Activated CD4-positive, alpha-beta T cell treated with anti-CD3 and anti-CD28 coated beads for 48 hours (primary cell): ENCODE measurements at regions not wholly inside any gene's neighbourhood (a gene's known extent, or its start where the extent isn't known, plus 50 kb on each side); places are given as distances from the start of the nearest gene placed in this dataset.

Experiments used
- DNase-seq: peaks from one replicate; pipeline ENCODE4 v3.0.0-alpha.2; 2020

DNA sequence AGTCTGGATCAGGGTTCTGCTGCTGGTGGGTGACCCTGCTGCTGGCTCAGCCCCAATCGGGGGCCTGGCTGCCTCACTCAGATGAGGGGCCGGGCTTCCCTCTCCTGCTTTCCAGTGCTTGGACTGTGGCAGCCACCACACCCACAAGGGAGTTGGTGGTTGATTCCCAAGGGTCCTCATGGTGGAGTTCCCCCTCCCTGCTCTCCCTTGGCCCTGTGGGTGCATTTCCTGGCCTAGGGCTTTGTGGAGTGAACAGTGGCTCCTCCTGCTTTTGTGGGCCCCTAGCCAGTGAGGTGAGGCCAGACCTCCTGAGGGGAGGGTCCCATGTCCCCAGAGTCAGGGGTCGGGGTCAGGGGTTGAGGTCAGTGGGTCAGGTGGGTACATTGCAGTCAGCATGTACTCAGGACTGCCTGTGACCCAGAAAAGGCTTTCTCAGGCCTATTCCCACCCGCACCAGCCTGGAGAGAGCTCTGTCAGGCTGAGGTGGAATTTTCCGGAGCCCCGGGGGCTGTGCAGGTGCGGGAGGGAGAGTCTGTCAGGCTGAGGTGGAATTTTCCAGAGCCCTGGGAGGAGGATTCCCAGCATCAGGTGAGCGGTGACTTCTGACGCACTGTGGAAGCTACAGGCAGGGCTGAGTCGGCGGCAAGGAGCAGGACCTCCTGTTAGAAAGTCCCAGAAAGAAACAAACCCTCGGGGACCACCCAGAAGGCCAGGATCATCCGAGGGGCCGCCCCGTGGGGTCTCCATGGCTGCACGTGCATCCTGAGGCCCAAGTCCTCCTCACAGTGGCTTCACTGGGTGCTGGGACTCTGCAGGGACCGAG, 94.4 kb upstream of the INSIG1 start:
- no peak for DNase-seq

DNA sequence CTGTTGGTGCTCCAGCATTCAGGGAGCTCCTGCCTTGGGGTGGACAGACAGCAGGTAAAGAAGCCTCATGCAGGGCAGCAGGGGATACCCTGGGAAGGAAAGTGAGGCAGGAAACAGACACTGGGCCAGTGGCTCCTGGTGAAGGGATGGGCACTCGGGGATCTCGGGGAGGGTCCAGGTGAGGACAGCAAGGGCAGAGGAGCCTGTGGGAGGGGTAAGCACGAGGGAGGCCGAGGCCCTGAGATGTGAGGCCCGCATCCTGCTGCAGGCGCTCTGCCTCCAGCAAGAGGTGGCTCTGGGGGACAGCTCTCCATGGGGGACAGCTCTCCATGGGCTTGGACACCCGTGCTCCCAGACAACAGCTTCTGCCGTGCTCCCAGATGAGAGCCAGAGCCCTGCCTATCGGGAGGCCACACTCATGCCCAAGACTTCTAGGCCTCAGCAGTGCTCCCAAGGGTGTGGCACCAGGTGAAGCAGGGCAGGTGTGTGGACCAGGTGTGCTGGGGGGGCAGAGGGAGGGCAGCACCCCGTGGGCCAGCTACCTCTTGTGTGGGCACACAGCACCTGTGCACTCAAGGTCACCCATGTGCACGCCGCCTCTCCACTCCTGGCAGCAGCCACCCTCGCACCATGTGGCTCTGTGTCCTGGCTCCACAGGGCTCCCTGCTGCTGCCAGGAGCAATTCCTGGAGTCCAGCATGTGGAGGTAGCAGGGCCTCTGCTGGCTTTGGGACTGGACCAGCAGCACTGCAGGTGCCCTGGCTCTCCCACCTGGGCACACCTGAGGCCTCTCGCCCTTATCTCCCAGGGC, 93.6 kb upstream of the INSIG1 start:
- no peak for DNase-seq

DNA sequence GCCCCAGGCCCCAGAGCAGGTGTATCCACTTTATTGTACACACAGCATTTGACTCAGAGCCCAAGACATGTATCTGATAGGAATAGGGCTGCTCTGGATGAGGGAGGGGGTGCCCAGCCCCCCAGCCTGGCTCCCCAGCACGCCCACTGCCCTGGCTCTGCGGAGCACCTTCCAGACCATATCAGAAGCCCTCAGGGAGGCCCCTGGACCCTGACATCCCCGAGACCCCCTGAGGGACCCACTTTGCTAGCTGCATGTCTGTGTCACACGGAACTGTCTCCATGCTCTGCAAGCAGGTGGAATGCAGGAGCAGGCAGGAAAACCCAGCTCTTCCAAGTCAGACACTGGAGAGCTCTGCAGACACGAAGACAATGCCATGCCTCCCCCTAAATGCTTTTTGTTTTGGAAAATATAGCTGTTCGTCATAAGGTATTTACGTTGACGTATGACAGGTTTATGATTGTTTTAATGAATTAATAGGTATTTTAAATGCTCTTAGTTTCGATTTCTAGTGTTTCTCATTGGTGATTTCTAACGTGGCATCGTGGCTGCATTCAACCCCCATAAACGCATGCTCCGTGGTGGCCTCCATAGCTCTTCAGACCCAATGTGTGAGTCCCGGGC, 92.8 kb upstream of the INSIG1 start:
- no peak for DNase-seq

DNA sequence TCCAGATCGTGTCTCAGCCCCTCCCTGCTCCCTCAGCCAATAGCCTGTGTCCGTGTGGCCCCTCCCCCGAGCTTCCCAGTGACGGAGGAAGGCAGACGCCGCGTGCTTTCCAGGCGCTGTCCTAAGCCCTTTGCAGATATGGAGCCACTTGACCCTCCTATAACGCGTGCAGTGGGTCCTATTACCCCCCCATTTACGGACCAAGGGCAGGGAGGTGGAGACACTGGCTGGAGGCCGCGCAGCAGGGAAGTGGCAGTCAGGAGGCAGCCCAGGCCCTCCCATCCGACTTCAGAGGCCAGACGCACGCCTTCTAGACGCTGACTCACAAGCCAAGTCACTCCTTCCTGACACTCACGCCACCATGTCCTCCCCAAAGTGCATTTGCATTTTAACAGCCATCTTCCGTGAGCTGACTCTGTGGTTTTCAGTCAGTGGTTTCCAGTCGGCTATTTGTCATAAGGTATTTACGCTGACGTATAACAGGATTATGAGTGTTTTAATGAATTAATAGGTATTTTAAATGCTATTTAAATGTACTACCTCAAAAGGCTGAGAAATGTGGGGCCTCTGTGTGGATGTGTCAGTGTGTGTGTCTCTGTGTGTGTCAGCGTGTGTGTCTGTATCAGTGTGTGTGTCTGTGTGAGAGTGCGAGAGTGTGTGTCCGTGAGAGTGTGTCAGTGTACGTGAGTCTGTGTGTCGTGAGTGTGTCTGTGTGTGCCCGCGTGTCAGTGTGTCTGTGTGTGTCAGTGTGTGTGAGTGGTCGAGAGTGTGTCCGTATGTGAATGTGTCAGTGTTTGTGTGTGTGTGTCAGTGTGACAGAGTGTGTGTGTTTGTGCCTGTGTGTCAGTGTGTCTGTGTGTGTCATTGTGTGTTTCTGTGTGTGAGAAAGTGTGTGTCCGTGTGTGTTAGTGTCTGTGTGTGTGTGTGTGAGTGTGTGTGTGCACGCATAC, 92.0 kb upstream of the INSIG1 start:
- peak; percentile 95 for DNase-seq

DNA sequence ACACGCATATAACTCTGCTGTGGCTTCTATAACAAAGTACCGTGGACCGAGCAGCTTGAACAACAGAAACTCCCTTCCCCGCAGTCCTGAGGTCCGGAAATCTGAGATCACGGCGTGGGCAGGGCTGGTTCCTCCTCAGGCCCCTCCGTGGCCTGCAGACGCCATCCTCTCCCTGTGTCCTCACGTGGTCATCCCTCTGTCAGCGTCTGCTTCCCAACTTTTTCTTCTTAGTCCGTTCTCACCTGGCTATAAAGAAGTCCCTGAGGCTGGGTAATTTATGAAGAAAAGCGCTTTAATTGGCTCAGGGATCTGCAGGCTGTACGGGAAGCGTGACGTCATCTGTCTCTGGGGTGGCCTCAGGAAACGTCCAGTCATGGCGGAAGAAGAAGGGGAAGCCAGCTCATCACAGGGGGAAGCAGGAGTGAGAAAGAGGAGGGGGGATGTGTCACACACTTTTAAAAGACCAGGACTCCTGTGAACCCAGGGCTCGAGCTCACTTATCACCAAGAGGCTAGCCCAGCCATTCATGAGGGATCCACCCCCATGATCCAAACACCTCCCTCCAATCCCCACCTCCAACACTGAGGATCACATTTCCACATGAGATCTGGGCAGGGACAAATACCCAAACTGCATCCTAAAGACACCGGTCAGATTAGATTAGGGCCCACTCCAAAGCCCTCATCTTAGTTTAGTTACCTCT, 91.2 kb upstream of the INSIG1 start:
- peak; percentile 85 for DNase-seq

DNA sequence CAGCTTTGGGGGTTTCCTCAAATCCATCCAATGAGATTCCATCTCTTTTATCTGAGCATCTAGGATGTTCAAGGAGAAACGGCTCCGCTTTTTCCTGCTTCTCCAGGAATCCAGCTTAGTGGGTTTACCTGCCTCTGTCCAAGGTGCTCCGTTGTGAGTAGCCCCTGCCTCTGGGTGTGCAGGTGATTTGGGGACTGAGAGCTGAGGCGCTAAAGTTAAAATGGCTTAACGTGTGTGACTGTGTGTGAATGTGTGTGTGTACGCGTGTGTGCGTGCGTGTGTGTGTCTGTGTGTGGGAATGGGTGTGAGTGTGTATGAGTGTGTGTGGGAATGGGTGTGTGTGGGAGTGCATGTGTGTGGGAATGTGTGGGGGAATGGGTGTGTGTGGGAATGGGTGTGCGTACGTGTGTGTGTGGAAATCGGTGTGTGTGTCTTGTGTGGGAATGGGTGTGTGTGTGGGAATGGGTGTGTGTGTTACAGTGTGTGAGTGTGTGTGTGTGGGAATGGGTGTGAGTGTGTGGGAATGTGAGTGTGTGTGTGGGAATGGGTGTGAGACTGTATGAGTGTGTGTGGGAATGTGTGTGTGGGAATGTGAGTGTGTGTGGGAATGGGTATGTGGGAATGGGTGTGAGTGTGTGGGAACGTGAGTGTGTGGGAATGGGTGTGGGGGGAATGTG, 90.2 kb upstream of the INSIG1 start:
- no peak for DNase-seq

DNA sequence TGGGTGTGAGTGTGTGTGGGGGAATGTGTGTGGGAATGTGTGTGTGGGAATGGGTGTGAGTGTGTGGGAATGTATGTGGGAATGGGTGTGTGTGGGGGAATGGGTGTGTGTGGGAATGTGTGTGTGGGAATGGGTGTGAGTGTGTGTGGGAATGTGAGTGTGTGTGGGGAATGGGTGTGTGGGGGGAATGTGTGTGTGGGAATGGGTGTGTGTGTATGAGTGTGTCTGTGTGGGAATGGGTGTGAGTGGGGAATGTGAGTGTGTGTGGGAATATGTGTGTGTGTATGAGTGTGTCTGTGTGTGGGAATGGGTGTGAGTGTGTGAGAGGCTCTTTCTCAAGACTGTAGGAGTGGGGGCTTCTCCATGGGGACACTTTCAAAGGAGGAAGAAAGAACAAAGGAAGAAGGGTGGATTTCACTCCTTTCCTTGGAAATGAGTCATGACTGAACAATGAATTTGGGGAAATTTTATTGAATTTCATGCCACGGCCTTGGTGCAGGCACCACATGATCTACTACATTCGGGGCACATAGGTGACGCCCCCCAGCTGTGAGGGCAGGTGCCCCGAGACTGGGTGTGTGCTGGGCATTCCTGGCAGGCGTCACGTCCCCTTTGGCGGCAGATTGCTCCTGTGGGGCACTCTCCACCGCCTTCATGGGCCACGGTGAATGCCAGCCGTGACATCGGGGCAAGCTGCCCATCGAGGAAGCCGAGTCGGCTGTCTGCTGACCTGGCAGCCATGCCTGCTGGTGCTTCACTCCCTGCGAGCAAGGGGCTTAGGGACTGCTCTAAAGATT, 88.8 kb upstream of the INSIG1 start:
- DNase-seq, result no peak

DNA sequence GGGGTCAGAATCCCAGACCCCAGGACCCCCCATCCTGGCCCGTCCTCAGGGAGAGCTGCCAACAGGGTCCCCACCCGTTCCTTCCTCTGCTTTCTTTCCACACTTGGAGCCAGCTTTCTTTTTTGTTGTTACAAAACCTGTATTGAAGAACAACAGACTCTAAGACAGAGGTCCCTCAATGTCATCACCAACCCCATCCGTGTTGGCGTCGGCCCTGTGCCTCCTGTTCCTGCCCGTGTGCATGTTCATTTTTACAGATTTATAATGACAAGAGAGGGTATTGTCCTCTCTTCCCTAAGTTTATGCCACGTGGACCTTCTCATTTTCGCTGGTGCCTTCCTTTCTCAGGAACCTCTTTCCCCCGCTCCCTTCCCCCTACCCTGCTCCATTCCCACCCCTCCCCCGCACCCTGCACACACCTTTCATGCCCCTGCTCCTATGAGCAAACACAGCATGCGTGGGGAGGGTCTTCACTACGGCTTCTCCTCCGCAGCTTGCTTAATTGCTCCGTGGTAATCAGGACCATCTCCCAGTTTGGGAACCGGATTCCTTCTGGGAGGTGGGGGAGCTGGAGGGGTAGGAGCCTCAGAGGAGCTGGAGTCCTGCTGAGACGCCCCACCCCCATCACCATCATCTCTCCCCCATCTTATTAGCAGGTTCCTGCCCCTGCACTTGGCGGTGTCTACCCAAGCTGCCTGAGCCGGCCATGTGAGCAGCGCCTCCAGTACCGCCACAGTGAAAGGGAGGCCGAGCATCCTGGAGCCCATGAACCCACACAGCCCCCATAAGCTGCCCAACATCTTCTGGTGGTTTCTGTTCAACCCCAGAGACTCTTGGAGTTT, 88.0 kb upstream of the INSIG1 start:
- DNase-seq, result no peak

DNA sequence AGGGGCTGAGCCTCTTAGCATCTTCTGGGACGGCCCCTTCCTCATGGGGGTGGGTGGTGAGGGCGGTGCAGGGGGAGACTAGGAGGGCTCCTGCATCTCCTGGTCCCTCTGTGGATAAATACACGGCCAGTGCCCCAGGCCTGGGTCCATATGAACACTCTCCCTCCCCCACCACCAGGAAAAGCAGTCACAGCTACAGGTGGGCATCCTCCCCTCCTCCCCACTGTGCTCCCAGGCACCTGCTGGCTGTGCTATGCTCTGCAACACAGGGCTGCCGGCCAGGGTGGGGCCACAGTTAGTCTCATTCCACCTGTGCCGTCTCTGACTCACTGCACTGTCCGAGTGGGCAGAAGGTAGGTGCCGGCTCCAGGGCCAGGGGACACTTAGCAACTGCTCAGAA, 87.3 kb upstream of the INSIG1 start:
- no peak for DNase-seq

DNA sequence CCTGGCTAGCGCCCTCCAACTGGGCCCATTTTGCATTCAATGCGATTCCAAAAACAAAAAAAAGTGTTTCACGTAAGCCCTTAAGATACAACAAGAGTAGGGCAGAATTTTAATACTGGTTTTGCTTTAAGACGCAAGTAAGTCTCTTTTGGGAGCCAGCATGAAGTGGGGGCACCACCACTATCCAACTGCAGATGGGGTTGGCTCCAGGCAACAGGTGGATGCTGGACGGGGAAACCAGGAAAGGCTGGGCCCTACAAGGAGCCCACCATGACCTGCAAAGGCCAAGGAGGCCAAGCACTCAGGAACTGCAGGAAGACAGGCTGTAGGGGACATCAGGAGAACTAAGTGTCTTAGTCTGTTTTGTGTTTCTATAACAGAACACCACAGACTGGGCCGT, 86.5 kb upstream of the INSIG1 start:
- DNase-seq, result no peak

DNA sequence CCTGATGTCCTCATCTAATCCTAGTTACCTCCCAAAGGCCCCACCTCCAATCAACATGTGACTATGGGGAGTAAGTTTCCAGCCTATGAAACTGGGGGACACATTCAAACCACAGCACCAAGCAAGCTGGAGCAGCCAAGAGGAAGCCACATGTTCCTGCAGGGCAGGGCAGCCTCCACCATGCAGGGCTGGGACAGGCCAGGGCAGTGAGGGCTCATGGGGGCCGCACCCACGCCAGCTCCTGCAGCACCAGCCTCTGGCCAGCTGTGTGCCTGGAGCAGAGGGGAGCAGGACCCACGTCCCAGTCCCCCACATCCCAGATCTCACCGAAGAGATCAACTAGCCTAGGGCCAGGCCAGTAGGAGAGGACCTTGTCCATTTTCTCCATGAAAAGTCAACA, 85.9 kb upstream of the INSIG1 start:
- no peak for DNase-seq

DNA sequence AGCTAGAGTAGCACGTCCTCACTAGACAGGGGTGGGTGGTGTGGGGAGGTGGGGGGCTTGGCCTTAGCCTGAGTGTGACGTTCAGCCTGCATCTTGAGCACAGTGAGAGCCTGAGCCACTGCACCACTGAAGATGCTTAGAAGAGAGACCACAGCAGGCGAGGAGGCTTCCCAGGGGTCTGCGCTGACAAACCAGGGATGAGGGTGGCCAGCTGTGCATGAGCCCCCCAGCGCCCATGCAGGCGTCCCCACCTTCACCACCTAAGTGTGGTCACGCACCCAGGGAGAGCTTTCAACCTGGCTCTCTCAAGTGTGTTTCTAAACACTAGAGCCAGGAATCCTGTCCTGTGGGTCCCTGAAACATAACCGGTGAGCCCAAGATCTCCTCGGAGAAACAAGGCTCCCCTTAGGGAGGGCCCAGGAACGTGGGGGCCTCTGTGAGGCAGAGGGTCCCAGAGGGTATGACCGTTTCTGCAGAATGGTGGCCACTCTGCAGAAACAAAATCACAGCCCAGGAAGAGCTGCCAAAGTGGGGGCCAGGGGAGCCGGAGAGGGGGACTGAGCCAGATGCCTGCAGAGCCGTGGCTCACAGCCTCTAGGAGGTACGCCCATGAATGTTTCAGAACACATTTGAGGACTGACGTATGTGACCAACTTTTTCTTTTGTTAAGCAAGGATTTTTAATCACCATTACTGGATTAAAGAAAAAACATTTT, 85.2 kb upstream of the INSIG1 start:
- DNase-seq, result no peak

DNA sequence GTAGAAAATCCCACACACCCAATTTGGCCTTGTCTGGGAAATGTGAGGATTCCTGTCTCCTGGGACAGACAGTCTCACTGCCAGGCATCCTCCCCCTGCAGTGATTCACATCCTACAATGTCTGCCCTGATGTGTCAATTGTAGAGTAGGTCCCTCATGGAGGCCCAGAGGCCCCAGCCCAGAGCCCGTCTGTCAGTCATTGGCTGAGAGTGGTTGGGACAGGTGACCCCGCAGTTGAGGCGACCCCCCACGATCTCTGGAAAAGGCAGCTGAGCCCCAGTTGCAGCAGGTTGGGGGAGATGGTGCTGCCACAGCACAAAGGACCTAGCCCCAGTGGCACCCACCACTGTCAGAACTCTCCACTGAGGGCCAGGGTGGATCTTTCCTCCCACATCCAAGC, 84.3 kb upstream of the INSIG1 start:
- DNase-seq, result peak; percentile 42

DNA sequence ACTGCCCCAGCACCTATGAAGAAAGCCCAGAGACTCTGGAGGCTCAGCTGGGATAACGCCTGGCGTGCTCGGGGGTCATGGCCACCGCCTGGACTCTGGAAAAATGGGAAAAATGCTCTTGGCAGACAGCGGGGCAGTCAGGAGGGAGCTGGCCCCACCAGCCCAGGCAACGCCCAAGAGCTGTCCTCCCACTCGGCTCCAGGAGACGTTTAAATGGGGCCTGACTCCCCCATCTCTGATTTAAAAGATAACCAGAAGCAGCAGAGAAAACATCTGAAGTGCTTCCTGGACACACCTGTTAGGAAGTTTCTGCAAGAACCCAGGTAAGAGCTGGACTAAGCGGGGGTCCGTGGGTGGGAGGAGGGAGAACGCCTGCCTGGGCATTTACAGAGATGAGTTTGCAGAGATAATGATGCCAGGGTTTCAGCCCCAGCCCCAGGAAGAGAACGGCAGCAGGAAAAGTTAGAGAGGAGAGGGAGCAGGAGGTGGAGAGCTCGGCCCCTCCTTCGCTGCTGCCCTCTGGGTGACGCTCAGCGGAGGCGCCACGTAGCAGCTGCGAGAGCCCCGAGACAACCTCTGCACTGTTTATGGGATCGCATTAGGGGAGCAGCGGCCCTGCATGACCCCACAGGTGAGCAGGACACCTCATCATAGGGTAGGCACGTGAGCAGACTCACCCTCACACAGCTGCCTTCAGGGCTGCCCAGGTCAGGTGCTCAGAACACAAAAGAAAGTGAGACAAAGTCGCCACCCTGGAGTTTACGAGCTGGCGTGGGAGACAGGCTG, 83.5 kb upstream of the INSIG1 start:
- no peak for DNase-seq

DNA sequence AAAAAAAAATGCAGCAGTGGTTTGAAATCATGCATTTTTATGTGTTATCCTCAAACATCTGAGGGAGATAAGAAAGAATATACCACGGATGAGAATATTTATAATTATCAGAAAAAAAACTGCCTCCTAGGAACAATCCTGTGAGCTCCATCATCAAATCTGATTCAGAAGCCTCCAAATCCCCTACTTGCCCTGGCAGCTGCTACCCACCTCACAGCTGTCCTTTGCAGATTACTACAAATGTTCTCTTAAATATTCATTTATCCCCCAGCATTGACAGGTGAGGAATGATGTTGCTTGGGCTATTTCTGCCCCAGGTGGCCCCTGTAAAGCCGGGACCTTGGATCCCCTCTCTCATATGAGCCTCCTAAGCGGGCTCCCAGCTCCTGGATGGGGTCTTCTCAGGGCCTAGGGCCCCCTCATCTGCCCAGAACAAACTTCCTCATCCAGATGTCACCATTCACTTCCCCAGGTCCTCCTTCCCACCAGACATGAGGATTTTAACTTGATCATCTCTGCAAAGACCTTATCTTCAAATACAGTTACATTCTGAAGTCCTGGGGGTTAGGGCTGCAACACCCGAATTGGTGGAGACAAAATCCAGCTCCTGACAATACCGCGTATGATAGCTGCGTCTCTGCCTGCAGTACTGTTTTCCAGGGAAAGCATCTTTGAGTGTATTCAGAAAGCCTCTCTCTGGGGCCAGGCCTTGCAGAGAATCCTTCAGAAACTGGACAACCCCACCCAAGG, 81.9 kb upstream of the INSIG1 start:
- no peak for DNase-seq

DNA sequence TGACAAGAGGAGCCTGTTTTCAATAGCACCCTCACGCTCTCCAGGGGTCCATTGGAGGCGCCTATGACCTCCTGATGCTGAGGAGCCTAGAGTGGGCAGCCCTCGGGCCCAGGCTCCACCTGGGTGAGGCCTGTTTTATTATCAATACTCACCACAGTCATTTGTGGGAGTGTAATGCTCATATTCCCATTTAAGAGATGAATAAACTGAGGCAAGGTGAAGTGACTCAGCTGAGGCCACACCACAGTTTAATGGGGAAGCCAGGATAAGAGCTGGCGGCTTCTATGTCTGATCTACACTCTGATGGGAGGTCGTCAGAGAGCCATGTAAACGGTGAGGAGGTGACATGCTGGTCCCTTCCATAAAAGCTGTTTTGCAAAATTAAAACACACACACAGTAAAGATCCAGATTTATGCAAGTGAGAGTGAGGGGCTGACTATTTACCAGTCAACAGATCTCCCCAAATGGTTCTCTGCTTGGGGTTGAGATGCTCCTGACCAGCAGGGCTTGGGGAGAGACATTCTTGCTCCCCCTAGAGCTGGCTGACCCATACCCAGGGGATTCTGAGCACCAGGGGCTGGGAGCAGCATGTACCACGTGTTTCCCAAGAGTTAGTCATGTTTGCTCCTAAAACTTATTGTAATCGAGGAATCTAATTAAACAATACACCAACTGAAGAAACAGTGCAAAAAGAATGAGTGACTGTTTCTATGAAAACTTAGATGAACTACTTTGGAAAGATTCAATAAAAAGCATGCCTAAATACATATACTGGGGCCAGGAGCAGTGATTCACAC, 81.0 kb upstream of the INSIG1 start:
- DNase-seq, result no peak
